ENCODE measurements at regions not wholly inside any gene's neighbourhood (a gene's known extent, or its start where the extent isn't known, plus 50 kb on each side); places are given as distances from the start of the nearest gene placed in this dataset.

DNA sequence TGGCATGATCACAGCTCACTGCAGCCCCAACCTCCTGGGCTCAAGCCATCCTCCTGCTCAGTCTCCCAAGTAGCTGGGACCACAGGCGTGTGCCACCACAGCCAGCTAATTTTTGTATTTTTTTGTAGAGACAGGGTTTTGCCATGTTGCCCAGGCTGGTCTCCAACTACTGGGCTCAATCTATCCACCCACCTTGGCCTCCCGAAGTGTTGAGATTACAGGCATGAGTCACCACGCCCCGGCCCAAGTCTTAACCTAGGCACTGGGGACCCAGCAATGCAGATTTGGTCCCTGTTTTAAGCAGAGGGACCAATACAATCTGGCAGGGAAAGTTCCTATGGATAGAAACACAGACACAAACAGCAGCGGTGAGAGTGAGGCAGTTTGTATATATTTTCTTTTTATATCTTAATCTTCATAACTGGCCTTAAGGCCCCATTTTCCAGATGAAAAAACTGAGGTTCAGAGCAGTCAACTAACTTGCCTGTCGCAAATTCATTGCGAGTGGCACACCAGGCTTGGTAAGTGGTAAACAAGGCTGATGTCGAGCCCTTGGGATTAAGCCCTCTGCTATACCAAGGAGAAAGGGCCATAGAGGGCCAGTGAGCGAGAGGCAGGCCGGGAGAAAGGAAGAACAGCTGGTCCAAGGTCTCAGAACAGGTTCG lies 77.8 kb upstream of the TINAGL1 start:
- TF ChIP-seq CTCF (IDR thresholded peaks at IDR 0.05) (no peak), POLR2A (IDR thresholded peaks at IDR 0.05) (no peak)
